VCaP (cell line): ENCODE measurements at regions not wholly inside any gene's neighbourhood (a gene's known extent, or its start where the extent isn't known, plus 50 kb on each side); places are given as distances from the start of the nearest gene placed in this dataset.

Experiments used
- H3K27ac ChIP-seq: fragments of 450-650 bp; 2 replicates; pipeline ENCODE4 v1.5.1; 2017
- CTCF ChIP-seq: fragments of 450-650 bp; conservative IDR thresholded peaks from 2 replicates; pipeline ENCODE4 v1.5.1; 2017; ENCODE audit warnings: mild to moderate bottlenecking, moderate library complexity

GRCh38 chr13:53890696-53891095 lies 862.1 kb downstream of the OLFM4 start:
- TF ChIP-seq CTCF, result no peak
- no peak overlapping the region for H3K27ac ChIP-seq

GRCh38 chr13:53901593-53901992 lies 873.0 kb downstream of the OLFM4 start:
- no peak overlapping the region for H3K27ac ChIP-seq
- TF ChIP-seq CTCF, result no peak

- peak overlapping the region; percentile 34; the same call in 1 of the 2 replicates for H3K27ac ChIP-seq
- no peak for TF ChIP-seq CTCF
Observed at GRCh38 chr13:53907891-53908290, 879.3 kb downstream of the OLFM4 start.

GRCh38 chr13:53920916-53921315 lies 892.3 kb downstream of the OLFM4 start:
- TF ChIP-seq CTCF, result no peak
- no peak overlapping the region for H3K27ac ChIP-seq

GRCh38 chr13:53921473-53921872 lies 892.9 kb downstream of the OLFM4 start:
- TF ChIP-seq CTCF, result no peak
- H3K27ac ChIP-seq, result no peak overlapping the region

GRCh38 chr13:53941588-53942190 lies 913.1 kb downstream of the OLFM4 start:
- no peak for TF ChIP-seq CTCF
- no peak overlapping the region for H3K27ac ChIP-seq

- no peak for TF ChIP-seq CTCF
Observed at GRCh38 chr13:53946500-53946899, 917.9 kb downstream of the OLFM4 start.

GRCh38 chr13:53953183-53953582 lies 924.6 kb downstream of the OLFM4 start:
- no peak for TF ChIP-seq CTCF
- H3K27ac ChIP-seq, result no peak overlapping the region

More at GRCh38 chr13:53946500-53946899, 917.9 kb downstream of the OLFM4 start:
- H3K27ac ChIP-seq, result no peak overlapping the region
